GM18498 (cell line): ENCODE measurements at regions not wholly inside any gene's neighbourhood (a gene's known extent, or its start where the extent isn't known, plus 50 kb on each side); places are given as distances from the start of the nearest gene placed in this dataset.
"Not testable (repeated sequence)": the region's sequence is repeated elsewhere in the genome, so short reads cannot be mapped to it uniquely, and the experiment has no call there.

ENCODE experiments used
- ATAC-seq: cut with Tn5 transposase; IDR thresholded peaks from one replicate; pipeline ENCODE4 v1.9.1; 2021; ENCODE audit warnings: mild to moderate bottlenecking, moderate library complexity; ENCODE audit not compliant: unreplicated experiment

DNA sequence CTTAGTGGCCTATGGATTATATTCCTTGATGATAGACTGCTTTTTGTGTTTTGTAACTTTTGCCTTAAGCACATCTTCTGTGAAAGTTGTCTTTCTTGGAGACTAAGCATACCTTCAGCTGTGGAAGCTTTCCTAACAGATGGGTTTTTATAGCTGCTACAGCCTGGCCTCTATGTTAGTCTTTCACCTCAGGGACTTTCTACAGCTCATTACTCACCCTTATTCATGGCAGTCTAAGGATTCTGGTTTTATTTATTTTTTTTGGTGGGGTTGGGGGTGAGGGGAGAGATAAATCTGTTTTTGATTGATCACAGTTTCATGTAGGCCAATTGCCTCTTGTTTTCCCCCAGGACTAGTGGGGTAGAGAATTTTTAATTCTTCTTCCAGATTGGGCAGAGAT, 219.9 kb downstream of the DKK1 start:
- ATAC-seq = no peak

DNA sequence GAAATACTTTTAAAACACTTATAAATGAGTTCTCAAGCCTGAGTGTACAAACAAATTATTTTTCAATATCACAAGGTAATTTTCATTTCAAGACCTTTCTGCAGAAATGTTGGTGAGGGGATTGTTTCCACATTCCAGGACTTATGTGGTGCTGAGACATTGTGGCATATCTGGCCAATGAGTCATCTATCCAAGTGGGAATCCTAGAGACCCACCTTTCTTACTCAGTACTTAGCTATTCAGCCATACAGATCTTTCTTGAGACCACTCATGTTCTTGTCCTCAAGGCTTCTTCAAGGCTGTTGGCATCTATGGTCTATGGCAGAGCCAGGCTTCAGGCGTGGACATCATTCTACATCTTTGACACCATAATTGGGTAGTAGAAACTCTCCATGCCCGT, 225.4 kb downstream of the DKK1 start:
- no peak for ATAC-seq

DNA sequence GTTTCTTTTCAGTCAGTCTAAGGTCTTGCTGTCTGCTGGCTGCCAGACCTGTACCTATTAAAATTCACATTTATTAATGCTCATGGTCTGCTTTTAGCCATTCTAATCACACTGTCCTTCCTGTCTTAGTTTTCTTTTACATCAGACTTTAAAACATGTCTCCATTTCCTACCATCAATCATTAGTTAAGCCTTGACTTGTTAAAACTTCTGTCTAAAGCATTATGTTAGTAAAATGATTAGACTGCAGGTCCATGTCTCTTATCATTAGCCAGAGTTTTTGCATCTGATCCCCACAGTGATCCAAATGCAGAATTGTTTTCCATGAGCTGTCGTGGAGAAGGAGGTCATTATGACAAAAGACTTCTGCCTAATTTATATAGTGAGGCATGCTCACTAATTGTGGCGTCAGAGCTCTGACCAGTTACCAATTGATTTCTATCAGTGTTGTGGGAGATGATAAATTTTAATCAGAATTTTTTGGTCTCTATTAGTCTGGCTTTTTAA, 226.5 kb downstream of the DKK1 start:
- no peak for ATAC-seq

DNA sequence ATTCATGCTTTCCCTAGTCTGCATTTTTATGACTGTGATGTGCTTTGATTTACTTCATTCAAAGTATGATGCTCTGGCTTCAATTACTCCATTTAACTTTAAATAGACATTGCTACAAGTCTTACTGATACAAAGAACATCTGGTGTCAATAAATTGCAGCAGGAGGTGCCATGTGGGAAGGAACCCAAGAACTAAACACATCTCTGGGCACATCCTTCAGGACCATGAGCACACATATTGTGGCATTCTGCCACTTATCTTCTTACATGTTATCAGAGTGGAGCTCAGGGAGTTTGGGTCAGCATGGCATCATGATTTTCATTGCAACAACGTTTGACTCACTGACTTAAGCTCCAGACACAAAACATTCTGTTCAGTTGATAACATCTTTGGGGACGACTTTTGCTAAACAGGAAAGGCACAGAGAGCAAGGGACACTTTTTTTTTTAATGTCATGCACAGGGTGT, 227.0 kb downstream of the DKK1 start:
- no peak for ATAC-seq

DNA sequence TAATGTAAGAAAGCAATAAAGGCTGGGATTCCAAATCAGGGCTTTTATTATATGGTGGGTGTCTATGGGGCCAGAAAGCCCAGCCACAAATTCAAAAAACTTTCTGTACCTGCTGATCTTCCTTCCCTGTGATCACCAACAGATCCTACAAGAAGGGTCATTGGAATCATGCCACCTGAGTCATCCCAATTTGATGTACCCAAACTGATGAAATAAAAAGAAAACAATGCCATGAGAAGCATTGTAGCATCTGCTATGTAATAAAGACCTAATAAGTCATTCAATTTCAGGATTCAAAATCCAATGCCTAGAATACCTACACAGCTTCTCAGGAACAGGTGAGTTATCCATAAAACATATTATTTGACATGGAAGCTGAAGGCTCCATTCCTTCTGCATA, 228.8 kb downstream of the DKK1 start:
- ATAC-seq = no peak

DNA sequence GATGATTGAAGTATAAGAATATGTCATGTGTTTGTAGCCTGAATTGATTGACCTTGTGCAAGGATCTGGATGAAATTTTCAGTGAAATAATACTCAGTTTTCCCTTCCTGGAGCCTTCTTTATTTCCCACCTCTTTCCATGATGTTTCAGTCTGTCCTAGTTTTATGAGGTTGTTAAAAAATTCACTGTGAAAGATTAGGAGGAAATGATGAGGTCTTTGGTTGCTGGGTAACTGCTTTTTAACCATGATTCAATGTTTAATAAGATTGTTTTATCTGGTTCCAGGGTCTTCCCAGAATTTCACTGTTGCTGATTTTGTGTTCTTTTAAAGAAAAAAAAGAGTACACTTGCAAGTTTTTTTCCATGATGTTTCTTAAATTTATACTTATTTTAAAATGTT, 221.5 kb downstream of the MBL2 start:
- no peak for ATAC-seq

DNA sequence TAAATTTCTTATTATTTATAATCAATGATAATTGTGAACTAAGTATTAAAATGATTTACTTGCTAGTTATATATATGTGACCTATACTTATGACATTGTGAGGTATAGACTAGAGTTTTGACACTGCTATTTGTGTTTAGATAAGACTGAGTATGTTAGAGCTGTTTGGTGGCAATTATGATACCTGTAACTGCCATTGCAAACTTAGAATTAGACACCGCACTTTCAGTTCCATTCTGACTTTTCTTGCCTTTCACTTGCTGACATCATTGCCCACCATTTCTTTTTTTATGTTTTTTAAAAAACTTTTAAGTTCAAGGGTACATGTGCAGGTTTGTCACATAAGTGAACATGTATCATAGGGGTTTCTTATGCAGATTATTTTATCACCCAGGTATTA, 214.5 kb downstream of the MBL2 start:
- ATAC-seq = peak; percentile 64

DNA sequence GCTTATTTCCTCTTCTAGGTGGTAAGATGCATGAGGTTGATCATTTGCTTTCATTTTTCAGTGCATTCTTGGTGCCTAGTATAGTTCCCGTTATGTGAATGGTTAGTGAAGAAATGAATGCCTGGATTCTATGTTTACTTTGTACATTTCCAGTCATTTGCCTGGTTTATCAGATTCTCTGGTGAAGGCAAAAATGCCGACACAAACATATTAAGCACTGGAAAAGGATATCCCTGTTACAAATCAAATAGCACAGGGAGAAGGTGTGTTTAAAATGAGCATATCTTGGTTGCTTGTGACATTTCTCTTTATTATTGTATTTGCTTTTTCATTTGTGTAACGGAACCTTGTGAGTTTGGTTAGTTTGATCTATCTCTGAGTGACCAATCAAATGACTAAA, 211.3 kb downstream of the MBL2 start:
- ATAC-seq = no peak

DNA sequence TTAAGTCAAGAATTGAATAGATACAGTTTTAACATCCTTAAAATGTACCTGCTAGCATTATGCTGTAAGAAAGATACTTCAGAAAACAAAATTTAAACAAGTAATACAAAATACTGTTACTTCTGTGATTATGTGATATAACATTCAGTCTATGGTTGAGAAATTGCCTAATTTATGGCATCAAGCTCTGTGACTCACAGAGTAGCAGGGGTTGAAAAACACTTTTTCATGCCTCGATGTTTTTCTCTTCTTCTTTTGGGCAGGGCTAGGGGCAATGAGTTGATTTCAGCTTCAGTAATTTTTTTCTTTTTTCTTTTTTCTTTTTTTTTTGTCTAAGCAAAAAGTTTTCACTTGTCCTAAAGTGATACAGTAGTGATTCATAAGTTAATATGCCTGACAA, 209.2 kb downstream of the MBL2 start:
- no peak for ATAC-seq

DNA sequence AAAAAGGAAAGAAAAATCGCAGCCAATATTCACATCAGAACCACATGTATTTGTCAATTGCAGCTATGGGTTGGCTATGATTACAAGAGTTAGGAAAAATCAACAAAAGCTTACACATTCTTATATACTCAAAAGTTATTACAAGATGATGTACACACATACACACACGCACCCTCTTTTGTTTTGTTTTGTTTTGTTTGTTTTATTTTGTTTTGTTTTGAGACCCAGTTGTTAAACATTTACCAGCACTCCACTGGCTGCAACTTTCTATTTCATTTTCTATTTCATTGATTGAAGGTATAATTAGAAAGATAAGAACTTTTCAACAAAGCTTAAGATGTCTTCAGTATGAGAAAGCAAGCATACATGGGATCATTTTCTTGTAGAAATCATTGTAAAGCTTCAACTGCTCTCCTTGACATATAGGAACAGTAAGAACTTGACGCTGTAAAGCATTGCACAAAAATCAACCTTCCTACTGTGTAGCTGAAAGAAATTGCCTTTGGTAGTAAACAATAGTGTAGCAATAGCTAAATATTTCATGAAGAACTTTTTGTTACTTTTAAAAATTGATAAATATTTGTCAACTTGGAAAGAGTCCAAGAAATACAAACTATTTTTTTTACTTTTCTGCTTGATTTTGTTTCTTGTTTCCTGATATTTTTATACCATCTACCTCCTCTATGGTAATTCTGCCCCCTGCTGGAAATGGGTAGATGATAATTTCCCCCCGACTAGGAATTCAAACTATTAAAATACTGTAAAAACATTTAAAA, 205.9 kb downstream of the MBL2 start:
- no peak for ATAC-seq

DNA sequence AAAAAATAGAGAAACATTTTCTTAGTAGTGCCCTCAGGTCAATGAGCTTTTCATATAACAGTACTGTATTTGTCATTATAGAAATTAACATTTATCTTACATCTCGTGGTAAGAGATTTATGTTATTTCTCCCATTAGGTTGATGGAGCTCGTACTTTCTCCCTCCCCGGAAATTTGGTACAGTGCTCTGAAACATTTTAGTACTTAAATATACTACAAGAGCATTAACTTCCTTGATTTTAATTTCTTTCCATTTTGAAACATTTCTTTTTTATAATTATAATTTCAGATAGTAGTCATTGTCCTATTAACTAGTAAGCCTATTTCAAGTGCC, 205.4 kb downstream of the MBL2 start:
- no peak for ATAC-seq

DNA sequence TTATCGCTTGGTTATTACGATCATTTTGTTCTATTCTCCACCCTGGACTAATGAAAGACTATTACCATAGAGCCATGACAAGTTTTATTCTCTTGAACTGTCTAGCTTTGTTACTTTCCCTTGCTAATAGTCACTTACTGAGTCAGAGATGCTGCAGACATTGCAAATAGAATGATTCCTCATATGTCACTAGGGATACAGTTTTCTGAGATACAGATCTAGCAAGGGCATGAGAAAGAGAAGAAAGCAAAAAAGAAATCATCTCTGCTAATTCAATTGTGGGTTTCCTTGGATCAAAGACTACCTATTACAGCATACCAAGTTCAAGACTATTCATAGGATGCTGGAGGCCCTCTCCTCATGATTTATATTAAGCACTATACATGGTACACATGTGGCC, 204.3 kb downstream of the MBL2 start:
- no peak for ATAC-seq

DNA sequence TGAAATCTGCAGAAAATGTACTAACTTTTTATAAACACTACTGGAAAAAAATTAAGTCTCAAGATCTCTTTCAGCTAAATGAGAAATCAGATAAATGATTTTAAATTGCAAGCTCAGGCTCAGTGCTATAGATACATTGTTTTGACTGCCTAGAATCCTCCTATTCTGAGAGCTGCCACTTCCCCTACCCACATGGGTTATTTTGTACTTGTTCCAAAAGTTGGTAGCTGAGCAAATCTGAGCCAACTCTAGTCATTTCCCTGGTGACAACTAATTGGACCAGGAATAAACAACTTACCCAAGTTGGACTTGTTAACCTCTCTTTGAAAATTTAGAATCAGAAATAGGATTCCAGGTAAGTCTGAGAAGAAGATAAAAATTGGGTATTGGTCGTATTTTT, 202.1 kb downstream of the MBL2 start:
- ATAC-seq = no peak

DNA sequence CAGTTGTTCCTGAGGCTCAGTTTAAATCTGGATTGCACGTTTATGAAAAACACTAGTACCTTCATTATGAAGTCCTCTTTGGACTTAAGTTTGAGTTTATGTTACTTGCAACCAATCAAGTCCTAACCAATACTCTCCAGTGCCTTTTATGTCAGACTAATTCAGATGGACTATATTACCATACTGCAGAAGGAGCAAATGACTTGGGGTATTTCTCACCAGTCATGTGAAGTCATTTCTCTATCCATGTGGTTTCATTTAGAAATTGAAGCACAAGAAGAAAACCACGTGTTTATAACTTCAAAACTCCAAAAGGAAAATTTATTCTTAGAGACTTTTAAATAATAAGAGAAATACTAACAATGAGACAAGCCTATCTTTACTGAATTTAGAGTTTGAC, 201.6 kb downstream of the MBL2 start:
- no peak for ATAC-seq

DNA sequence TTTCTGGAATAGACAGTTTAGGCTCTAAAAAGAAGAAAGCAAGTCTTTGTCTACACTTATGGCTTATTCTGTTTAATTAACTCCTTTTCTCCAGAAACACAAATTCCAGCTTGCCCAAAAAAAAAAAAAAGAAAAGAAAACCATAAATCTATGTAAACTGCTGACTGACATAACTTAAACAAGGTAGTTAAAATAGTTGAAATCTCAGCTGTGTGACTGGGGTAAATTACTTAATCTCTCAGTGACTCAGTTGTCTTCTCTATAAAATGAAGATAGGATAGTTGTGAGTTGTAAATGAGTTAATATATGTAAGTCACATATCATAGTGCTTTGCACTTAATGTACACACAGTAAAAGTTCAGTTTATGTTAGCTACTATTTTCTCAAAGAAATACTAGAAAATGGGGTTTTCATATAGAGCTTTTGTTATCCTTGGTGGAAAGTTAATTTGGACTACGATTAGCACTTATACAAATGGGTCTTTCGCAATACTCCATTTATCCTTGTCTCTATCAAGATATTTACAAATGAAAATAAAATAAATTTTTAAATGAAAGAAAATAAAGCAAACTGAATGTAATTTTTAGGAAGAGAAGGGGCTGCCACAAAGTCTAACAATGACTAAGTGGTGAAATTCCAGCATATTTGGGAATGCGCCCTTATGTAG, 200.9 kb downstream of the MBL2 start:
- ATAC-seq = no peak

DNA sequence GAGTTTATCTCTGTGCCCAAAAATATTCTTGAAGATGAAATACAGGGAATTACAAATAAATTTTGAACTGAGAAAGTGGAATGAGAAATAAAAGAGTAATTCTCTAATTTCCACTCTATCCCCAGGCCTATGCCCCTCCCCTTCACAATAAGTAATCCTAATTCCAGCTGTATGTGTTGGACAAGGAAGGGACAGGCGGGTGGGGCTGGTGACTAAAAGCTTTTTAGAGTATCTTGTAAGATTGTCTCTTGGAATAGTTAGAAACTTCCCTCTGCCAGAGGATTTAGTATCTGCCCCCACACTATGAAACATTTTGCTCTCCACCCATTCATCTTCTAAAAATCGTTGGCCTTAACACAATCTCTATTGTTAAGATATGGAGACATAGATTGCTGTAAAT, 199.2 kb downstream of the MBL2 start:
- ATAC-seq = no peak

DNA sequence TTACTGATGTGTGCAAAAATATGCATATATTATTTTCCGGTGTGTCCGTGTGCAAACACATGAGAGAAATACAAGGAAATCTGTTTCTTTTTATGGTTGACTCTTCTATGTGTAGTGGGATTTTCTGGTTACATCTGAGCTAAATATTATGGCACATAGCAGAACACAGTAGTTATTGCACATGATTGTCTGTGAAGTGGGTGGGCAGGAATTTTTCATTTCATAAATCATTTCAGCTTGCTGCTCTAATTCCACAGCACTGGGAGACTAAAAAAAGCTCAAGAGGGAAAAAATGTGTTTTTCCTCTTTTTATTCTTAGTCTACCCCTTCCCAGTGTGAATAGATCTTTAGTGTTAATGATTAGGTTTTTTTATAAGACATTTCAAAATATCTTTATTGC, 197.9 kb downstream of the MBL2 start:
- no peak for ATAC-seq

DNA sequence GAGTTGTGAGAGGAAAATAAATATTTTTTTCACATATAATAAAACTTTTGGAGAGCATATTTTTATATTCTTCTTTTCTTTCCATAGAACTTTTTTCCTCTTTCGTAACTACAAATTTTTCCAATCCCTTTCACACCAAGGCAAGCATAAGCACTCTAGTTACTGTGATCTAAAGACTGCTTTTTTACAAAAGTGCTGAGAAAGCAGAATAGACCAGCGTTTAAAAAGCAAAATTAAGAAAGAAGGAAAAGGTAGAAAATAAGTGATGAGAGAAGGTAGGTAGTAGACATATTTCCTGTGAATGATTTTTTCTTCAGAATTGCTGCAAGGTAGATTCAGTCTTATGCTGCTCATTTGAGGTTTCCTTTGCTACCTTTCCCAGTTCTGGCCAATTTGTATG, 195.5 kb downstream of the MBL2 start:
- ATAC-seq = no peak

DNA sequence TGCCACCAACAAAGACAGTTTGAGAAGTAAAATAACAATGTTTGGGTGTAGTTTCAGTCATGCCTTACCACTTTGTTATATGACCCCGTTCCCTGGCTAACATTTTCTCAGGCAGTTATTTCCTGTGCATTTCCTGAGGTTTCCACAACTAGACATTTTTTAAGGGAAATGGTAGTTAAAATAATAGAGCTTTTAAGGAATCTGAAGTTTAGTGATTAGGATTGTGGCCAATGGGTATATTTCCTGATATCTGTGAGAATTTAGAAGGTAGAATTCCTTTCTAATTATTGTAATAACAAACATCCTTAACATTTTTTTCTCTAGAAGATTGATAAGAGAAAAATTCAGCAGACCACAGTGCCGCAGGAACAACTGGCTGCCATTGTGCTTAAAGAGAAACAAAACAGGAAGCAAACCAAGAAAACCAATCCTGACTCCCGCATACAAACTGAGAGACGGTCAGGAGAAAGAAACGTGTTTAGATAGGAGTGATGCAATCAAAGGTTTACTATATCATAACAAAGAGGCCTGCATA, 193.6 kb downstream of the MBL2 start:
- ATAC-seq = no peak

DNA sequence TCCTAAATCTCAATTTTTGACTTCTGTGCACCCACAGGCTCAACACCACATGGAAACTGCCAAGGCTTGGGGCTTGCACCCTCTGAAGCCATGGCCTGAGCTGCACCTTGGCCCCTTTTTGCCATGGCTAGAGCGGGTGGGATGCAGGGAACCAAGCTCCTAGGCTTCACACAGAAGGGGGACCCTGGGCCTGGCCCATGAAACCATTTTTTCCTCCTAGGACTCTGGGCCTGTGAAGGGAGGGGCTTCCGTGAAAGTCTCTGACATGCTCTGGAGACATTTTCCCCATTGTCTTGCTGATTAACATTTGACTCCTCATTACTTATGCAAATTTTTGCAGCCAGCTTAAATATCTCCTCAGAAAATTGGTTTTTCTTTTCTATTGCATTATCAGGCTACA, 190.9 kb downstream of the MBL2 start:
- ATAC-seq = not testable (repeated sequence)

DNA sequence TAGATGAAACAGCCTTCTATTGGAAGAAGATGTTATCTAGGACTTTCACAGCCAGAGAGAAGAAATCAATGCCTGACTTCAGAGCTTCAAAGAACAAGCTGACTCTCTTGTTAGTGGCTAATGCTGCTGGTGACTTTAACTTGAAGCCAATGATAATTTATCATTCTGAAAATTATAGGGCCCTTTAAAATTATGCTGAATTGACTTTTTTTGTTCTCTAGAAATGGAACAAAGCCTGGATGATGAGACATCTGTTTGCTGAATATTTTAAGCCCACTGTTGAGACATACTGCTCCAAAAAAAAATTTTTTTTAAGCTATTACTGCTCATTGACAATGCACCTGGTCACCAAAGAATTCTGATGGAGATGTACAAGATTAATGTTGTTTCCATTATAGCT, 189.2 kb downstream of the MBL2 start:
- no peak for ATAC-seq

DNA sequence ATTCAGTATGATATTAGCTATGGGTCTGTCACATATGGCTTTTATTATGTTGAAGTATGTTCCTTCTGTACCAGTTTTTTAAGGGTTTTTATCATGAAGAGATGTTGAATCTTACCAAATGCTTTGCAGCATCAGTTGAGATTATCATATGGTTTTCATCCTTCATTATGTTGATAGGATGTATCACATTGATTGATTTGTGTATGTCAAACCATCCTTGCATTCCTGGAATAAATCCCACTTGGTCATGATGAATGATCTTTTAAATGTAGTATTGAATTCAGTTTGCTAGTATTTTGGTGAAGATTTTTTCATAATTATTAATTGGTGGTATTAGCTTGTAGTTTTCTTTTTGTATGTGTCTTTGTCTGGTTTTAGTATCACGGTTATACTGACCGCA, 185.9 kb downstream of the MBL2 start:
- ATAC-seq = no peak
